ENCODE measurements at regions not wholly inside any gene's neighbourhood (a gene's known extent, or its start where the extent isn't known, plus 50 kb on each side); places are given as distances from the start of the nearest gene placed in this dataset.

DNA sequence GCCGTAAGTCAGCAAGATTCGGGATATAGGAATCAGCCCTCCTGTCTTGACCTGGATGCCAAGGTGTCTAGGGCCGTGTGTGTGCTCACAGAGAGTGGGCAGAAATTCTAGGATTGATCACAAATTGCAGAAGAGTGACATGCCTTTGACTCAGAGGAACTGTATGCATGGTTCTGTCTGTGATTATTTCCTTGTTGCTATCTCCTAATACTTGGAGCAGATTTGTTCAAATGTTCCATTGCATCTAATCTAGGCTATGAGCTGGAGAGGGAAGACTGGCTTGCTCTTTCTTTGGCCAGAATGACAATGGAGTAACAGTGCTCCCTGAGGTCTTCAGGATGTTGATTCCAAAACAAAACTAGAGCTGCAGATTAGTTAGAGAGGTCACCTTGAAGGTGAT is 115.0 kb downstream of the EN1 start:
- CTCF ChIA-PET = no interaction called here
- no peaks in the 10 kb centered on the region for H3K4me1 Mint-ChIP-seq (ENCODE audit: low read depth)
- no peaks in the 10 kb centered on the region for H3K27me3 Mint-ChIP-seq (ENCODE audit: low read depth)
- H3K9me3 Mint-ChIP-seq (ENCODE audit: insufficient read depth) = no peaks in the 10 kb centered on the region
- H3K4me3 Mint-ChIP-seq = no peak overlapping the region
- H3K27ac Mint-ChIP-seq = no peak overlapping the region
- ATAC-seq (no peak), DNase-seq (no peak)
- no peaks in the 10 kb centered on the region for H3K36me3 Mint-ChIP-seq (ENCODE audit: low read depth)
- POLR2A ChIA-PET = no interaction called here

DNA sequence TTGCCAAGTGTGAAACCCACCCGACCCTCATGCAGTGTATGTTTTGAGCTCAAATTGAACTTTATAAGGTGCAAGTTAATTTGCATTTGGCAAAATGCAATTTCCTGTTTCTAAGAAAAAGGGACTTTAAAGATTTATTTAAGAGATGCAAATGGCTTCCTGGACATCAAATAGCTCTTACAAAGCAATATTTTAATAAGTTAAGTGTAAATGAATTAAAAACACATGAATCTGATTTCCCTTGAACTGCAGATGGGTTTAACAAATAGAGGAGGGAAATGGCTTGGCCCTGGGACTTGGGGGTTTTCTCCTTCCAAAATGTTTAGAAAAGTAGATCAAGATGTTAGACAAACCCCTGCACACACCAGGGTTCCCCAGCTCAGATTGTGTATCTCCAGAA is 116.0 kb downstream of the EN1 start:
- Mint-ChIP-seq H3K27ac (no peak overlapping the region), H3K9me3 (ENCODE audit: insufficient read depth) (no peaks in the 10 kb centered on the region), H3K4me1 (ENCODE audit: low read depth) (no peaks in the 10 kb centered on the region), H3K4me3 (no peak overlapping the region), H3K27me3 (ENCODE audit: low read depth) (no peaks in the 10 kb centered on the region), H3K36me3 (ENCODE audit: low read depth) (no peaks in the 10 kb centered on the region)
- DNase-seq (no peak), ATAC-seq (no peak)
- ChIA-PET CTCF (no interaction called here), POLR2A (no interaction called here)

DNA sequence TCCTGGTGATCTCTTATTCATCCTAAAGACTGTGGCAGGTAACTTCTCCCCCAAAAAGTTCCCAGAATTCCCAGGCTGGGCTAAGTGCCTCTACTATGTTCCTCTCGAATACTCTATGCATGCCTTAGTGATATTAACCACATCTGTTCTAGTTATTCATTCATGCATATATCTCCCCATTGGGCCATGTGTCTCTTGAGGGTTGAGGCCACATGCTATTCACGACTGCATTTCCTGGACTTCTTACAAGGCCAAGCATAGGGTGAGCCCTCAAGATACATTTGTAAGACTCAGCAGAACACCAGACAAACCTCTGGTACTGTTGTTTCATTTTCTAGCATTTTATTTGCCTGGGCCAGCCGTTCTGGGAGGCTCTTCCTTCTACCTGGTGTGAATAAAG is 117.0 kb downstream of the EN1 start:
- H3K4me1 Mint-ChIP-seq (ENCODE audit: low read depth) = no peaks in the 10 kb centered on the region
- ATAC-seq (no peak), DNase-seq (no peak)
- no peak overlapping the region for H3K27ac Mint-ChIP-seq
- no peaks in the 10 kb centered on the region for H3K9me3 Mint-ChIP-seq (ENCODE audit: insufficient read depth)
- POLR2A ChIA-PET = no interaction called here
- CTCF ChIA-PET = no interaction called here
- no peak overlapping the region for H3K4me3 Mint-ChIP-seq
- no peaks in the 10 kb centered on the region for H3K27me3 Mint-ChIP-seq (ENCODE audit: low read depth)
- H3K36me3 Mint-ChIP-seq (ENCODE audit: low read depth) = no peaks in the 10 kb centered on the region

DNA sequence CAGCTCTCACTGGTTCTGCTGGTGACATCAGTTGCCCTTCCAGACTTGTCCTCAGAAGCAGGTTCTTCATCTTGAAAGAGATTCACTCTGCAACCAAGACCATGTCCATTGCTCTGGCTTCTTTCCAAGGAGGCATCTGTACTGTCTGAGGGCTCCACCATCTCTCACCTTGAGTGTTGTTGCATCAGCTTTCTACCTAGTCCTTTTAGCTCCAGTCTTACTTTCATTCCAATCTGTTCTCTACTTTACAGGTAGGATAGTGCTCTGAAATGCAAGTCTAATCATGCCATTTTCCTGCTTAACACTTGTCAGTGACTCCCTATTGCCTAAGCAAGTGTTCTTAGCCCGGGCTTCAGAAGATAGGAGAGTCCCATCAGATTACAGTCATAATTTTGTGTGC is 117.7 kb downstream of the EN1 start:
- Mint-ChIP-seq H3K27me3 (ENCODE audit: low read depth) (no peaks in the 10 kb centered on the region), H3K36me3 (ENCODE audit: low read depth) (no peaks in the 10 kb centered on the region), H3K4me1 (ENCODE audit: low read depth) (no peaks in the 10 kb centered on the region), H3K9me3 (ENCODE audit: insufficient read depth) (no peaks in the 10 kb centered on the region), H3K4me3 (no peak overlapping the region), H3K27ac (no peak overlapping the region)
- ChIA-PET CTCF (no interaction called here), POLR2A (no interaction called here)
- DNase-seq (no peak), ATAC-seq (no peak)

- ATAC-seq (no peak), DNase-seq (no peak)
- H3K27ac Mint-ChIP-seq = no peak overlapping the region
- ChIA-PET CTCF (no interaction called here), POLR2A (no interaction called here)
- H3K9me3 Mint-ChIP-seq (ENCODE audit: insufficient read depth) = no peaks in the 10 kb centered on the region
- no peaks in the 10 kb centered on the region for H3K4me1 Mint-ChIP-seq (ENCODE audit: low read depth)
- no peaks in the 10 kb centered on the region for H3K36me3 Mint-ChIP-seq (ENCODE audit: low read depth)
- H3K27me3 Mint-ChIP-seq (ENCODE audit: low read depth) = no peaks in the 10 kb centered on the region
- H3K4me3 Mint-ChIP-seq = no peak overlapping the region
These were observed 118.5 kb downstream of the EN1 start for GRCh38 chr2:118728984-118729383.

DNA sequence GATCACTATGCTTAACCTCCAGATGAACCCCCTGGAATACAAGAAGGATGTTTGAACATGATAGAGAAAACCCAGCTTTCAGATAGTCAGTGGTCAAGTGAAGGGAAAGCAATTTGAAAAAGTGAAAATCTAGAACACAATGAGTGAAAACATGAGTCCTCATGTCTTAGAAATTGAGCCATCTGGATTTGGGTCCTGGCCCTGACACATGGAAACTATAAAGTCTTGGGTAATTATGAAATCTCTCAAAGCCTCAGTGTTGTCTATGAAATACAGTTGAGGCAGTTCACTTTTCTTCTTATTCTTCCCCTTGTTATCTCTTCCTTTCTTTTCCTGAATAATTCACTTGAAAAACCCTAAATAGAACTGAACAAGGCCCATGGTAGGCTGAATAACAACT is 120.6 kb downstream of the EN1 start:
- H3K36me3 Mint-ChIP-seq (ENCODE audit: low read depth) = no peaks in the 10 kb centered on the region
- no peak overlapping the region for H3K27ac Mint-ChIP-seq
- no peaks in the 10 kb centered on the region for H3K9me3 Mint-ChIP-seq (ENCODE audit: insufficient read depth)
- no peaks in the 10 kb centered on the region for H3K4me1 Mint-ChIP-seq (ENCODE audit: low read depth)
- DNase-seq (no peak), ATAC-seq (no peak)
- no peaks in the 10 kb centered on the region for H3K27me3 Mint-ChIP-seq (ENCODE audit: low read depth)
- H3K4me3 Mint-ChIP-seq = no peak overlapping the region
- POLR2A ChIA-PET = no interaction called here
- CTCF ChIA-PET = no interaction called here

DNA sequence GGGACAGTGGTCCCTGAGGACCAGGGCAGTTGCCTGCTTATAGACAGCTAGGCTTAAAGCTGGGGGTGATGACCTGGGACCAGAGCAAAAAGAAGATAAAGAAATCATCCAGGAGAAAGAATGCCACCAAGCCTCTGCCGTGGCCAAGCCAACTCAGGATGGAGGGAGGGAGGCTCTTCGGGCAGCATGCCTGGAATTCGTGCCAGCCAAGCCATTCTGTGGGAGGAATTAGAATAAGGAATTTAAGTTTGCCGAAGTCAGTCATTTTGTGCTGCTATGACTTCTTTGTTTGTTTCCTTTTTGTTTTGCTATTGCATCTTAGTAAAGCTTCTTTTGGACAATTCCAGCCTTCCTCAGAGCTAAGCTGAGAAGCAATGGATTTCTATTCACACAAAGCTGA is 124.1 kb downstream of the EN1 start:
- Mint-ChIP-seq H3K27ac (no peak overlapping the region), H3K4me1 (ENCODE audit: low read depth) (no peaks in the 10 kb centered on the region), H3K4me3 (no peak overlapping the region), H3K36me3 (ENCODE audit: low read depth) (no peaks in the 10 kb centered on the region), H3K27me3 (ENCODE audit: low read depth) (no peaks in the 10 kb centered on the region), H3K9me3 (ENCODE audit: insufficient read depth) (no peaks in the 10 kb centered on the region)
- ATAC-seq = no peak
- POLR2A ChIA-PET = no interaction called here
- no peak for DNase-seq
- CTCF ChIA-PET = no interaction called here

DNA sequence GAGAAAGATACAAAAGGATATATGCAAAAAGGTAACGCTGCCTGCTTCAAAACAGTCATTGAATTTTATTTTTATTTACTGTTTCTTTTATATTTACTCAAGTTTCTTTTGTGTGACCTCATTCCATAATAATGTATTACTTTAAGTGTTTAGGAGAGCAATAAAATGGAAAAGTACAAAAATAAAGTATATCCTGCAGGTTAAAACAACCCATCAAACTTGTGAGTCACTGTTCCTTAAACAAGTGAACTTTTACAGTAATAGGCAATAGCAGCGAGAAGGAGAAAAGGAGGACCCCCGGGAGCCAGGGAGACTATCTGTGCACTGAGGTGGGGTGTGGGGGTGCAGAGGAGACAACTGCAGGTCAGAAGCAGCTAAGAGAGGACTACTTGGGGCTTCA is 124.5 kb downstream of the EN1 start:
- CTCF ChIA-PET = no interaction called here
- no peak for ATAC-seq
- H3K27ac Mint-ChIP-seq = no peak overlapping the region
- no peaks in the 10 kb centered on the region for H3K27me3 Mint-ChIP-seq (ENCODE audit: low read depth)
- H3K36me3 Mint-ChIP-seq (ENCODE audit: low read depth) = no peaks in the 10 kb centered on the region
- H3K9me3 Mint-ChIP-seq (ENCODE audit: insufficient read depth) = no peaks in the 10 kb centered on the region
- no peaks in the 10 kb centered on the region for H3K4me1 Mint-ChIP-seq (ENCODE audit: low read depth)
- no peak overlapping the region for H3K4me3 Mint-ChIP-seq
- no peak for DNase-seq
- POLR2A ChIA-PET = no interaction called here

DNA sequence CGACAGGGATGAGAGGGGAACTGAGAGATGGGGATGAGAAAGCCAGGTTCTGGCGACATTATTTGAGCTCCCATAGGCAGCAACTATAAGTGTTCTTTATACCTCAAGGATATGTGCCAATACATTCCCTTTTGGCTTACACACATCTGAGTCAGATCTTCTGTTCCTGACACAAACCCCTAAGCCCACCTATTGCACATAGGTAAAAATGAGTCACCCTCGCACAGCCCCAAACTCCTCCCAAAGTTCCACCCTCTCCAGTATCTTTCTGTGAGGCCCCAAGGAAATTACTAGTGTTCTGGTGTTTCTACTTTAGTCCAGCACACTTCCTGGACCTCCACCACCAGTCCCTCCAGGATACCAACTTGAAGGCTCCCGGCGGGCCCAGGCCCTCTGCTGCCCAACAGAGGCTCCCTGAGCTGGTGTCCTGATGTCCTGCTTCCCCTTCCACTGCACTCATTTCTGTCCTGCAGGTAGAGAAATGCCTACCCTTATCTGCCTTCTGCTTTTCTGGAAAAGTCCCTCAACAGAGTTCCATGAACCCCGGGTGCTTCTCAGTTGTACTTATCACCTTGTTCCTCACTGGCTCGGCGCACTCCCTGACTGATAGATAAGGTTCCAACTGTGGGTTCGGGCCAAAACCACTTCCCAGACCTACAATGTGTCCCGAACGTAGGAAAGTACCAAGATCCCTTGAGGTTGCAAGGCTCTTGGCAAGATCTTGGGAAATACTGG is 125.5 kb downstream of the EN1 start:
- POLR2A ChIA-PET = no interaction called here
- ATAC-seq = no peak
- Mint-ChIP-seq H3K27me3 (ENCODE audit: low read depth) (no peaks in the 10 kb centered on the region), H3K27ac (no peak overlapping the region), H3K36me3 (ENCODE audit: low read depth) (no peaks in the 10 kb centered on the region), H3K4me1 (ENCODE audit: low read depth) (no peaks in the 10 kb centered on the region), H3K4me3 (no peak overlapping the region), H3K9me3 (ENCODE audit: insufficient read depth) (no peaks in the 10 kb centered on the region)
- DNase-seq = no peak
- CTCF ChIA-PET = no interaction called here

DNA sequence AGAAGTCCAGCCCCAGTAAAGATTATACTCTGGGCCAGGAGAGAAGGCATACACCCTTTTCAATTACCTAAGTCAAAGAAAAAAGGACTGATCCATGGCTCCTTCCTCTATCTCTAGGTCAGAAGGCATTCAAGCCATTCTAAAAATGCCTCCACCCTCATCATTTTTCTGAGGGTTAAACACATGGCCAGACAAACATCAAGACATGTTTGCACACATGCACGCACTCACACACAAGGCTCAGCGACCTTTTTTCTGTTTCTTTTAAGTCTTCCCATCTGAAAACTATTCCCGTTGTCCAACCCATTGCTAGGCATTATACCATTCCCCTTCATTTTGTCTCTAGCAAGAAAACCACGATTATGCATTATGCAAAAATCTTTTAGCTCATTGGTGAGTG is 126.6 kb downstream of the EN1 start:
- CTCF ChIA-PET = no interaction called here
- Mint-ChIP-seq H3K4me1 (ENCODE audit: low read depth) (no peaks in the 10 kb centered on the region), H3K36me3 (ENCODE audit: low read depth) (no peaks in the 10 kb centered on the region), H3K27me3 (ENCODE audit: low read depth) (no peaks in the 10 kb centered on the region), H3K4me3 (no peak overlapping the region), H3K27ac (no peak overlapping the region), H3K9me3 (ENCODE audit: insufficient read depth) (no peaks in the 10 kb centered on the region)
- no peak for ATAC-seq
- DNase-seq = no peak
- POLR2A ChIA-PET = no interaction called here

DNA sequence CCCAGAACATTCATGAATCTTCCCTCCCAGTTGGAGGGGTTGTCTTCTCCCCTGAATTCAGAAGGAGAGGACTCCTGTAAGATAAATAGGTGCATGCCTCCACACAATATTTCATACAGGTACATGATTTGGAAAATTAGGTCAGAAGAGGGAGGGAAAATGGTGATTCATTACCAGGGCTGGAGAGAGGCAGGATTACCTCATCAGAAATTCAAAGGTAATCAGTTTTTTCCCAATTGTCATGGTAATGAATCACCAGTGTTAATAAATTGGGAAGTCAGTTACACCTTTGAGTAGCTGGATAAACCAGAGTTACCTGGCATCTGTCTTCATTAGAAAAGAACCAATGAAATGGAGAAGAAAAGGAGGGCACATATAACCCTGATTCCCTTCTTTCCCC is 128.5 kb downstream of the EN1 start:
- no peak overlapping the region for H3K4me3 Mint-ChIP-seq
- H3K36me3 Mint-ChIP-seq (ENCODE audit: low read depth) = no peaks in the 10 kb centered on the region
- no peak overlapping the region for H3K27ac Mint-ChIP-seq
- no peak for DNase-seq
- H3K4me1 Mint-ChIP-seq (ENCODE audit: low read depth) = no peaks in the 10 kb centered on the region
- ChIA-PET POLR2A (no interaction called here), CTCF (no interaction called here)
- H3K9me3 Mint-ChIP-seq (ENCODE audit: insufficient read depth) = no peaks in the 10 kb centered on the region
- no peak for ATAC-seq
- no peaks in the 10 kb centered on the region for H3K27me3 Mint-ChIP-seq (ENCODE audit: low read depth)

- CTCF ChIA-PET = no interaction called here
- Mint-ChIP-seq H3K27ac (no peak overlapping the region), H3K27me3 (ENCODE audit: low read depth) (no peaks in the 10 kb centered on the region), H3K9me3 (ENCODE audit: insufficient read depth) (no peaks in the 10 kb centered on the region), H3K36me3 (ENCODE audit: low read depth) (no peaks in the 10 kb centered on the region), H3K4me3 (no peak overlapping the region), H3K4me1 (ENCODE audit: low read depth) (no peaks in the 10 kb centered on the region)
- ATAC-seq (no peak), DNase-seq (no peak)
- POLR2A ChIA-PET = no interaction called here
These were observed 131.3 kb downstream of the EN1 start for GRCh38 chr2:118716102-118716501.

GRCh38 chr2:118714118-118714517 is 133.3 kb downstream of the EN1 start:
- Mint-ChIP-seq H3K4me3 (no peak overlapping the region), H3K27ac (no peak overlapping the region), H3K27me3 (ENCODE audit: low read depth) (no peaks in the 10 kb centered on the region), H3K9me3 (ENCODE audit: insufficient read depth) (no peaks in the 10 kb centered on the region), H3K4me1 (ENCODE audit: low read depth) (no peaks in the 10 kb centered on the region), H3K36me3 (ENCODE audit: low read depth) (no peaks in the 10 kb centered on the region)
- ATAC-seq (no peak), DNase-seq (no peak)
- ChIA-PET POLR2A (no interaction called here), CTCF (no interaction called here)
